Ectodermal cell (in vitro differentiated cells): ENCODE measurements at regions not wholly inside any gene's neighbourhood (a gene's known extent, or its start where the extent isn't known, plus 50 kb on each side); places are given as distances from the start of the nearest gene placed in this dataset.

Experiments used
- H3K27ac ChIP-seq: 2 replicates; pipeline ENCODE4 v1.7.0; 2013; ENCODE audit warnings: mild to moderate bottlenecking, low read depth, low read length; ENCODE audit not compliant: insufficient read depth, poor library complexity, severe bottlenecking
- H3K27me3 ChIP-seq: 2 replicates; pipeline ENCODE4 v1.7.0; 2013; ENCODE audit warnings: mild to moderate bottlenecking, low read length; ENCODE audit not compliant: insufficient read depth, control insufficient read depth, poor library complexity, severe bottlenecking
- H3K36me3 ChIP-seq: one replicate; pipeline ENCODE4 v1.7.0; 2013; ENCODE audit warnings: low read length; ENCODE audit not compliant: control insufficient read depth, insufficient read depth
- H3K4me1 ChIP-seq: one replicate; pipeline ENCODE4 v1.7.0; 2013; ENCODE audit warnings: low read length; ENCODE audit not compliant: control insufficient read depth, insufficient read depth
- H3K4me3 ChIP-seq: 2 replicates; pipeline ENCODE4 v1.7.0; 2013; ENCODE audit warnings: low read depth, low read length, control low read depth; ENCODE audit not compliant: insufficient read depth
- H3K9me3 ChIP-seq: 2 replicates; pipeline ENCODE4 v1.7.0; 2013; ENCODE audit warnings: mild to moderate bottlenecking, low read length, moderate library complexity; ENCODE audit not compliant: control insufficient read depth
- WGBS, 2 experiments: methylation state at CpG; one replicate each; pipeline ENCODE4 v1.1.7; 2013; ENCODE audit warnings: missing lambda C conversion rate in 2 of 2; 5-methylcytosine and 5-hydroxymethylcytosine counted together

DNA sequence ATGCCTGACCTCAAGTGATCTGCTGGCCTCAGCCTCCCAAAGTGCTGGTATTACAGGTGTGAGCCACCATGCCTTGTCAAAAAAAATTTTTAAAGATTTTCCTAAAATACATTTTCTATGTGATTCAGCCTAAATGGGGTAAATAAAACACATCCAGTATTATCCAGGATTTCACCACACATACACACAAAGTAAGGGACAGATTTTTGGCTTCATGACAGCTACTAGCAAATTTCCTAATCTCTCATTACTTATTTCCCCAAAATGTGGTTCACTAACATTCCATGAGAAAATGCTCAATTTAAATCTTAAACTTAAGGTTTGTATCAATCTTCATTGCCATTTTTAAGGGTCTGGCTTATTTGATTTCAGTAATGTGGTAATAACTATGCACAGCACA lies 348.5 kb upstream of the INTU start:
- no peak overlapping the region for H3K4me3 ChIP-seq
- H3K9me3 ChIP-seq = no peaks in the 10 kb centered on the region
- no peak overlapping the region for H3K27ac ChIP-seq
- no peaks in the 10 kb centered on the region for H3K36me3 ChIP-seq
- H3K27me3 ChIP-seq = no peaks in the 10 kb centered on the region
- H3K4me1 ChIP-seq = no peaks in the 10 kb centered on the region

DNA sequence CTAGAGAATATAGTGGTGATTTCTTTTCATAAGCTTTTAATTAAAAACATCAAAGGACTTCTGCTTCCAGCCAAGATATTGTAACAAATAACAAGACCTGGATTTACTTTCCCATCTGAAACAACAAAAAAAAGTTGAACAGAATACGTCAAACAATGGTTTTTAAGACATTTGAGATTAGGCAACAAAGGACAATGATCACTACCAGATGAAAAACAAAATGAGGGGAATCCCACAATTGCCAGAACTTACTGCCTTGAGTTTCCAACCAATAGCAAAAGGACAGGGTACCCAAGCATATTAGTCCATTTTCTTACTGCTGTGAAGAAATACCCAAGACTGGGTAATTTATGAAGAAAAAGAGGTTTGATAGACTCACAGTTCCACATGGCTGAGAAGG lies 341.4 kb upstream of the INTU start:
- H3K9me3 ChIP-seq = no peaks in the 10 kb centered on the region
- 94 to 95% methylated on average over 1 of the region's 1 CpG for WGBS, 2 experiments
- H3K36me3 ChIP-seq = no peaks in the 10 kb centered on the region

DNA sequence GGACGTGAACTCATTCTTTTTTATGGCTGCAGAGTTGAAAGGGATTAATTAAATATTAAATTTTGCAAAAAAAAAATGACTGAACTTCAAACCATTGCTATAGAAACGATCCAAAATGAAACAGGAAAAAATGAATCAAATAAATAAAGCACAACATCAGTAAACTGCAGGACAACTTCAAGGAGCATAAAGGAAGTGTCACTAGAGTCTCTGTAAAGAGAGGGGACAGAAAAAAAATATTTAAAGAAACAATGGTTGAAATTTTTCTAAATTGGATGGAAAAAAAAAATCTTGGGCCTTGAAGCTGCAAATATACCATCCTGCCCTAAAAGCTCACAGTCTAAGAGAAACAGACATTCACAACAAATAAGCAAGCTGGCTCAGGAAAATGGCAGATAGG lies 339.3 kb upstream of the INTU start:
- Histone ChIP-seq H3K36me3 (no peaks in the 10 kb centered on the region), H3K9me3 (no peaks in the 10 kb centered on the region), H3K4me1 (no peaks in the 10 kb centered on the region), H3K27me3 (no peaks in the 10 kb centered on the region), H3K27ac (no peak overlapping the region), H3K4me3 (no peak overlapping the region)
- 92 to 100% methylated on average over 1 to 2 of the region's 2 CpGs for WGBS, 2 experiments

More for the DNA sequence above, 341.4 kb upstream of the INTU start:
- Histone ChIP-seq H3K27me3 (no peaks in the 10 kb centered on the region), H3K27ac (no peak overlapping the region), H3K4me3 (no peak overlapping the region), H3K4me1 (no peaks in the 10 kb centered on the region)

DNA sequence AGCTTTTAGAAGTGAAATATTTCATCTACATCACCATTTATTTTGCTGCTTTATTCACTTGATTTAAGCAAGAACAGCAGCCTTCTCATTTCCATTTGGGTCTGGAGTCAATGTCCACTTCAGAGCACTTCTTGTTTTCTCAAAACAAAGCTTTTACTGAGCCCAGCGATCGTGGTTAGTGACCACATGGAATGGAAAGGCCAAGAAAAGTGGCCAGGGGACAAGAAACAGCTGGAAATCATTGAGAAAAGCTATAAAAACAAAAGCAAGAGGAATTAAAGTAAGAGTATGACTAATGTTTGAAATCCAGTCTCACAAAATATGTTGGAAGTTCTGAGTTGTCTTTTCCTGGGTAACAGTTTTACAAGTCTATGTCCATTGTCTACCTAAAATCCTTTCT lies 328.4 kb upstream of the INTU start:
- no peaks in the 10 kb centered on the region for H3K4me1 ChIP-seq
- no peaks in the 10 kb centered on the region for H3K27me3 ChIP-seq
- 86 to 98% methylated on average over 2 of the region's 2 CpGs for WGBS, 2 experiments
- no peaks in the 10 kb centered on the region for H3K9me3 ChIP-seq
- no peak overlapping the region for H3K27ac ChIP-seq
- H3K4me3 ChIP-seq = no peak overlapping the region
- H3K36me3 ChIP-seq = no peaks in the 10 kb centered on the region

DNA sequence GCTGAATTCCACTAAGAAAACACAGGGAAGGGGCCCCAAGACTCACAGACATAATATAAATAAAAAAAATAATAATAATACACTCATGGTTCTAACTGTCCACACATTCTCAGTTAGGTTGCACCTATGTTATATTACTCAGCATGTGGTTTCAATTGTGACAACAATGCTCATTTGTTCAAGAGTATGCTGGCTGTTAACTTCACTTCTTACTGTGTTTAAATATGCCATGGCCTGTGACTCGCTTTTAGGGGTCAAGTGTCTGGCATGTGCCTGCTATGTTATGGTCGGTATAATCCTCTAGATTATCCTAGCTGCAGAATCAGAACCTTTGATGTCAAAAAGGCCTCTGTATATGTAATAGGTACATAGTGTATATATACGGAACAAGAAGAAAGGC lies 324.8 kb upstream of the INTU start:
- Histone ChIP-seq H3K27ac (no peak overlapping the region), H3K27me3 (no peaks in the 10 kb centered on the region), H3K9me3 (no peaks in the 10 kb centered on the region), H3K4me3 (no peak overlapping the region), H3K4me1 (no peaks in the 10 kb centered on the region), H3K36me3 (no peaks in the 10 kb centered on the region)
- 98 to 99% methylated on average over 3 of the region's 3 CpGs for WGBS, 2 experiments

DNA sequence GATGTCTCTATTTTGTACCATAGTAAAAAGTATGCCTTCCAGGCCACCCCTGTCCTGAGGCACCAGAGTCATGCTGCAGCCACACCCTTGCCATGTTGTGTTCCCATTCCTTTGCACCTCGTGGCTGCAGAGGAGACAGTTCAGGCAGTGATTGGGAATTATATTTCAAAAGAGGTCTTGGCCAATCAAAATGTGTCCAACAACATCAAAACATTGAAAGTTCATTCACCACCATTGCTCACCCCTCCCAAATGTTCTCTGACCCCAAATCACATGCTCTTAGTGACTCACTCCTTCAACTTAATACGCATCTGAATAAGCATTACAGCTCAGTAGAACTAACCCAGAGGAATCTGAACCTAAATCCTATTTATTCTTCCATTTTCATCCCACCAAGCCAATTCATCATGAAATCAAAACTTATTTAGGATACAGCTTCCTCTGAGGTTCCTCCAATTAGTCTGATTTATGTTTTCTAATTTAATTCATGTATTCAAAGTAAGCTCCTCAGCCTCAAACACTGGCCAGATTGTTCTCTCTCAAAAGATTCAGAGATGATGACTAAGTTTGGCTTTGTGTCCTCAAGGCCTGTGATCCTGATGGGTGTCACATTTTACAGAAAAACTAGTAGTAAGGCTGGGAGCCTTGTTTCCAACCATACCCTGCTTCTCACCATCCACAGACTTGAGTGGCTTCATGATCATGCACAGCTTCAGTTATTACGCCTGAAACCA lies 323.2 kb upstream of the INTU start:
- 87 to 89% methylated on average over 3 of the region's 3 CpGs for WGBS, 2 experiments
- H3K4me3 ChIP-seq = no peak overlapping the region
- no peaks in the 10 kb centered on the region for H3K9me3 ChIP-seq
- no peaks in the 10 kb centered on the region for H3K36me3 ChIP-seq
- no peak overlapping the region for H3K27ac ChIP-seq
- H3K27me3 ChIP-seq = no peaks in the 10 kb centered on the region
- no peaks in the 10 kb centered on the region for H3K4me1 ChIP-seq

DNA sequence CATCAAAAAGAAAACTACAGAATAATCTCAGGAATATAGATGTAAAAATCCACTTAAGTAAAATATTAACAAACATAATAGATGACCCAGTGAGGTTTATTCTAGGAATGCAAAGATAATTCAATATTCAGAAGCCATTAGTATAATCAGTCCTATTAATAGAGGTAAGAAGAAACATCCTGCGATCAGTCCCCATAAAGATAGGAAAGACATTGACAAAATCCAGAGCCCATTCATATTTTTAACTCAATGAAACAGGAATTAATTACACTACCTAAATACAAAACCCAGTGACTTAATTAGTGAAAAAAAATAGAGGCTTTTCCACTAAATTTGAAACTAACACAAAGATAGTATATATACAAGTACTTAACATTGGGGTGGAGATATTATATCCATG lies 321.4 kb upstream of the INTU start:
- H3K27me3 ChIP-seq = no peaks in the 10 kb centered on the region
- H3K36me3 ChIP-seq = no peaks in the 10 kb centered on the region
- H3K9me3 ChIP-seq = no peaks in the 10 kb centered on the region
- H3K4me1 ChIP-seq = no peaks in the 10 kb centered on the region
- no peak overlapping the region for H3K27ac ChIP-seq
- WGBS, 2 experiments = 100% methylated on average over 1 of the region's 1 CpG; no CpG with 5 or more reads in 1 of the 2 experiments
- no peak overlapping the region for H3K4me3 ChIP-seq

DNA sequence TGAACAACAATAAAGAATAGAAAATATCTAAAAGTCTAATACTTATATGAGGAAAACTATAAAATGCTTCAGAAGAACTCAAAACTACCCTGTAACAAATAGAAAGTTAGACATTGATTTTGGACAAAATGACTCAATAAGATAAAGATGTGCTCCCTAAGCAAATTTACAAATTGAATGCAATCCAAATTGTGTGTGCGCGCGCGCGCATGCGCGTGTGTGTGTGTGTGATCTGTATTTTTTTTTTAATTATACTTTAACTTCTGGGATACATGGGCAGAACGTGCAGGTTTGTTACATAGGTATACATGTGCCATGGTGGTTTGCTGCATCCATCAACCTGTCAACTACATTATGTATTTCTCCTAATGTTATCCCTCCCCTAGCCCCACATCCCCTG lies 320.8 kb upstream of the INTU start:
- WGBS, 2 experiments = 79 to 81% methylated on average over 7 to 8 of the region's 8 CpGs
- Histone ChIP-seq H3K4me3 (no peak overlapping the region), H3K4me1 (no peaks in the 10 kb centered on the region), H3K36me3 (no peaks in the 10 kb centered on the region), H3K27me3 (no peaks in the 10 kb centered on the region), H3K9me3 (no peaks in the 10 kb centered on the region), H3K27ac (no peak overlapping the region)

DNA sequence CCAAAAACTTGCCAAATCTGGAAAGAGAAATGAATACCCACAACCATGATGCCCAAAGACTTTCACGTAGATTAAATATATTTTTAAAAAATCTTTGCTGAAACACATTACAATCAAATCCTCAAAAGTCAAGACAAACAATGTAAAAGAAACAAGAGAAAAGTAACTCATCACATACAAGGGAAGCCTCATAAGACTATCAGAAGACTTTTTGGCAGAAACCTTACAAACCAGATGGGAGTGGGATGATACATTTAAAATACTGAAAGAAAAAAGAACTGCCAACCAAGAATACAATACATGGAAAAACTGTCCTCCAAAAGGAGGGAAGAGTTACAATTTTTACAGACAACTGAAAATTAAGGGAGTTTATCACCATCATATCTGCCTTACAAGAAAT lies 319.0 kb upstream of the INTU start:
- Histone ChIP-seq H3K4me1 (no peaks in the 10 kb centered on the region), H3K4me3 (no peak overlapping the region), H3K27ac (no peak overlapping the region), H3K36me3 (no peaks in the 10 kb centered on the region), H3K27me3 (no peaks in the 10 kb centered on the region), H3K9me3 (no peaks in the 10 kb centered on the region)
- 100% methylated on average over 1 of the region's 1 CpG for WGBS, 2 experiments

DNA sequence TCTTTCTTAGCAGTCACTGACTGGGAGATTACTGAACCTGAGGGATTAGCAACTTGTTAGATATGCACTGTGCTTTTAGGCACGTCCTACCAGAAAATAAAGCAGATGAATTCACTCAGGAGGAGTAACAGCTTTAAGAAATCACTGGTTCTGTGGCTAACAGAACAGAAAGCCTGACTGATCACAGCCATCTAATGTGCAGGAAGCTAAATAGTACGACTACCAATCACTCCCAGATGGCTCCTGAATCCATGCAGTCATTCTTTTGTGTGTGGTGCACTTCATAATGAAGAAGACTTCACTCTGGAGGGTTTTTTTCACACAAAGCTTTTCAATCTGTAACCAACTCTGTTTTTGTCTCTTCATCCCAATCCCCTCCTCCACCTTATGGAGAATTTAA lies 305.3 kb upstream of the INTU start:
- Histone ChIP-seq H3K9me3 (no peaks in the 10 kb centered on the region), H3K27ac (no peak overlapping the region), H3K4me3 (no peak overlapping the region), H3K27me3 (no peaks in the 10 kb centered on the region), H3K36me3 (no peaks in the 10 kb centered on the region), H3K4me1 (no peaks in the 10 kb centered on the region)
- 52 to 72% methylated on average over 2 of the region's 2 CpGs for WGBS, 2 experiments
